Breast epithelium (tissue), 4 donors: ENCODE measurements at regions not wholly inside any gene's neighbourhood (a gene's known extent, or its start where the extent isn't known, plus 50 kb on each side); places are given as distances from the start of the nearest gene placed in this dataset.

Source experiments
- DNase-seq, 2 donors: peaks; one replicate each; pipeline ENCODE4 v3.0.0-alpha.2; 2019; ENCODE audit warnings: low spot score in 2 of 2
- H3K27ac ChIP-seq, 2 donors: fragments of 200-600 bp; sonication (generic) in 1 of 2; one replicate each; pipeline ENCODE4 v1.5.1; 2016 to 2019; ENCODE audit warnings: mild to moderate bottlenecking in 1 of 2
- H3K27me3 ChIP-seq, 2 donors: fragments of 200-600 bp; sonication (generic) in 1 of 2; one replicate each; pipeline versions ENCODE4 v1.5.1 to v1.6.0; 2017 to 2019; ENCODE audit warnings: control low read depth in 1 of 2, mild to moderate bottlenecking in 1 of 2
- H3K36me3 ChIP-seq: fragments of 200-600 bp; one replicate; pipeline ENCODE4 v1.5.1; 2019
- H3K4me1 ChIP-seq, 2 donors: fragments of 200-600 bp; sonication (generic); one replicate each; pipeline ENCODE4 v1.5.1; 2016 to 2019; ENCODE audit warnings: control low read depth in 1 of 2
- H3K4me3 ChIP-seq, 3 donors: fragments of 200-600 bp; sonication (generic); 1 replicate in 2 of 3; 2 replicates in 1 of 3; pipeline ENCODE4 v1.5.1; 2016 to 2019; ENCODE audit warnings: mild to moderate bottlenecking in 3 of 3, moderate library complexity in 2 of 3
- H3K9me3 ChIP-seq, 2 donors: fragments of 200-600 bp; sonication (generic) in 1 of 2; one replicate each; pipeline ENCODE4 v1.5.1; 2016 to 2019; ENCODE audit warnings: control low read depth in 1 of 2
- POLR2A ChIP-seq: fragments of 450-650 bp; IDR thresholded peaks from one replicate; pipeline ENCODE4 v1.6.1; 2016; ENCODE audit warnings: antibody characterized with exemption, mild to moderate bottlenecking, moderate library complexity
- POLR2AphosphoS5 ChIP-seq, 3 donors: sonication (generic); formaldehyde crosslinking; IDR thresholded peaks; one replicate each; pipeline ENCODE4 v1.6.1; 2017; ENCODE audit warnings: antibody characterized with exemption in 3 of 3
- intact Hi-C: fragments of 100-400 bp; cut with DNase I; formaldehyde crosslinking; loops from one replicate; pipeline ENCODE4 v1.15.1; 2023; ENCODE audit warnings: low total_unique reads
- TF ChIP-seq, protein P1 (sequence below), 3 donors: fragments of 450-650 bp; IDR thresholded peaks; one replicate each; pipeline ENCODE4 v1.5.1; 2016 to 2017; ENCODE audit warnings: antibody characterized with exemption in 3 of 3, mild to moderate bottlenecking in 3 of 3, moderate library complexity in 3 of 3

DNA sequence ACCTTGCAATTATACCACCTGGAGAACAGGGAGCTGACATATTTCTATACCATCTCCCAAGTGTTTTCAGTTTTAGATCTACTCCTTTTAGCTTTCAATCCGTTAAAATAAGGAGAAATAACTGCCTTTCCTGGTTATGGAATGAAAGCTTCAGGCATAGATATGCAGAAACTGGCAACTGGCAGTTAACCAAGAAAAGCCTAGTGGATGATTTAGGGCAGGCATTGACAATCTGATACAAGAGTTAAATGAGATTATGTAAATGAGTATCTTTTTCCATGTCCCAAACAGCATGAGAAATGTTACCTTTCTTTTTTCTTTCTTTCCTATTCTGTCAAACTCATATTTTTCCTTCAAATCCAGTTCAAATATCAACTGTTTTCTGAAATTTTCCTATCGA, 689.1 kb upstream of the DPPA4 start:
- no peak overlapping the region for H3K27ac ChIP-seq
- intact Hi-C loops, result no loop called here
- TF ChIP-seq POLR2AphosphoS5 (IDR thresholded peaks at IDR 0.05) (no peak), POLR2A (no peak)
- TF ChIP-seq, protein P1, sequence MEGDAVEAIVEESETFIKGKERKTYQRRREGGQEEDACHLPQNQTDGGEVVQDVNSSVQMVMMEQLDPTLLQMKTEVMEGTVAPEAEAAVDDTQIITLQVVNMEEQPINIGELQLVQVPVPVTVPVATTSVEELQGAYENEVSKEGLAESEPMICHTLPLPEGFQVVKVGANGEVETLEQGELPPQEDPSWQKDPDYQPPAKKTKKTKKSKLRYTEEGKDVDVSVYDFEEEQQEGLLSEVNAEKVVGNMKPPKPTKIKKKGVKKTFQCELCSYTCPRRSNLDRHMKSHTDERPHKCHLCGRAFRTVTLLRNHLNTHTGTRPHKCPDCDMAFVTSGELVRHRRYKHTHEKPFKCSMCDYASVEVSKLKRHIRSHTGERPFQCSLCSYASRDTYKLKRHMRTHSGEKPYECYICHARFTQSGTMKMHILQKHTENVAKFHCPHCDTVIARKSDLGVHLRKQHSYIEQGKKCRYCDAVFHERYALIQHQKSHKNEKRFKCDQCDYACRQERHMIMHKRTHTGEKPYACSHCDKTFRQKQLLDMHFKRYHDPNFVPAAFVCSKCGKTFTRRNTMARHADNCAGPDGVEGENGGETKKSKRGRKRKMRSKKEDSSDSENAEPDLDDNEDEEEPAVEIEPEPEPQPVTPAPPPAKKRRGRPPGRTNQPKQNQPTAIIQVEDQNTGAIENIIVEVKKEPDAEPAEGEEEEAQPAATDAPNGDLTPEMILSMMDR (IDR thresholded peaks at IDR 0.05), result no peak
- no peaks in the 10 kb centered on the region for H3K4me1 ChIP-seq
- H3K36me3 ChIP-seq, result no peaks in the 10 kb centered on the region
- DNase-seq, result no peak
- no peak overlapping the region for H3K4me3 ChIP-seq
- H3K27me3 ChIP-seq, result no peaks in the 10 kb centered on the region
- no peaks in the 10 kb centered on the region for H3K9me3 ChIP-seq

DNA sequence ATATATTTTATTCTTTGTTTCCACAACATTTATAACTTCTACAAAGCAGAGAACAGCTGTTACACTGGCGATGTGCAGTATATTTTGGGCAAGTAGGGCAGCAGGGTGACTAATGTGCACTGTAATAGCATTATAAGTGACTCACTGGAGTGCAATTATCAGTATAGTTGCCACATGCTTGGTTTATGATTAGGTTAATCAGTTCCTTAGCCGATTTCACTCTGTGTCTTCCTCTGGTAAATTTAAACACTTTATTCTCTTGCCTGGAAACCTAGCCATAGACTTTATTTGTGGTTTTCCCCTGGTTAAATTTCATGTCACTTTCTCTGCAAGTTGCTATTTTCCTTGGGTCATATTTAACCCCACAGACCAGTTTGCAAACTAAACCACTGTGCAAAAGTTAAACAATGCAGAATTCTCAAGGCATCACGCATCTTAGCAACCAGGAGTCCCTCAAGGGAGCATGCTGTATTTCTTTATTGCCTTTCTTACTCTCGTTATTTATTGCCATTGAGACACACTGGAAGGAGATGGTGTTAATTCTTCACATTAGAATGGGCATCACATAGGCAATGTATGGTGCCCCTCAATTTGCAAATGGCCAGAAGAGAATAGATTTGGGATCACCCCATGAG, 690.2 kb upstream of the DPPA4 start:
- DNase-seq, result no peak
- Histone ChIP-seq H3K4me3 (no peak overlapping the region), H3K4me1 (no peaks in the 10 kb centered on the region), H3K9me3 (no peaks in the 10 kb centered on the region), H3K27me3 (no peaks in the 10 kb centered on the region), H3K36me3 (no peaks in the 10 kb centered on the region), H3K27ac (no peak overlapping the region)
- TF ChIP-seq, protein P1 (IDR thresholded peaks at IDR 0.05), result no peak
- TF ChIP-seq POLR2A, result no peak
- no peak for TF ChIP-seq POLR2AphosphoS5 (IDR thresholded peaks at IDR 0.05)
- intact Hi-C loops, result no loop called here

- H3K4me3 ChIP-seq, result no peak overlapping the region
- no peaks in the 10 kb centered on the region for H3K4me1 ChIP-seq
- H3K36me3 ChIP-seq, result no peaks in the 10 kb centered on the region
- intact Hi-C loops, result no loop called here
- no peaks in the 10 kb centered on the region for H3K27me3 ChIP-seq
- H3K27ac ChIP-seq, result no peak overlapping the region
- no peak for DNase-seq
- no peaks in the 10 kb centered on the region for H3K9me3 ChIP-seq
- TF ChIP-seq POLR2A (no peak), POLR2AphosphoS5 (IDR thresholded peaks at IDR 0.05) (no peak)
- TF ChIP-seq, protein P1 (IDR thresholded peaks at IDR 0.05), result no peak
Measured at GRCh38 chr3:110031975-110032374, 694.6 kb upstream of the DPPA4 start.

DNA sequence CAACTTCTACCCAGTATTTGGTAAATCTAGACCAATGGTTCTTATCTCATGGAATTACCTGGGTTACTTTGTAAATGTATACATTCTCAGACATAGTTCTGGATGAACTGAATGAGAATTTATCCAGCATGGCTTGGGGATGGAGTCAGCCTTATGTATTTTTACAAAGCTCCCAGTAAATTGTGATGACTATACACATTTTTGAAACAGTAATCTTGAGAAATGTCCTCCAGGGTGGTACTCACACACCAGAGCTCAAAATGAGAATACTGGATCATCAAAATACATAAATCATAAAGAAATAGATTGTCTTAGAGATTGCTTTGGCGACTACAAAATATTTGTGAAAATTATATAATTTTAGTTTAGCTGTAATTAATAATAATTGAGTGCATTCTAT, 722.1 kb upstream of the DPPA4 start:
- TF ChIP-seq POLR2A (no peak), POLR2AphosphoS5 (IDR thresholded peaks at IDR 0.05) (no peak)
- TF ChIP-seq, protein P1 (IDR thresholded peaks at IDR 0.05), result no peak
- intact Hi-C loops, result no loop called here
- H3K36me3 ChIP-seq, result no peaks in the 10 kb centered on the region
- no peak for DNase-seq
- H3K9me3 ChIP-seq, result no peaks in the 10 kb centered on the region
- no peak overlapping the region for H3K4me3 ChIP-seq
- H3K4me1 ChIP-seq, result no peaks in the 10 kb centered on the region
- H3K27ac ChIP-seq, result no peak overlapping the region
- no peaks in the 10 kb centered on the region for H3K27me3 ChIP-seq

DNA sequence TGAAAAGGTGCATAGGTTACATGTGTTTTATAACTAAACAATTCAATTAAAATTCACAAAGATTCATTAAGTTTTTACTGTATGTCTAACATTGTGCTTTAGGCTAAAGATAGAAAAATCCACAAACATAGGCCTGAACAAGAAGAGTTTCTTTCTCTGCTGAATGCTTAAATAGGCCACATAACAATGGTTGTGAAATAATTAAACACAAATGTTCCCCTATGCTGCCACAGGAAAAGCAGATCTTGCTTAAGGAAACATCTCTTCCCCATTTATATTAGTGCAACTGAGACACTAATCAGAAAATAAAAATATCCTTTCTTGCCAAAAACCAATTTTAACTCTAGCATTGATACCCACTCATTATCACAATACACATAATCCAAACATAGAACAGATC, 725.4 kb upstream of the DPPA4 start:
- no peak overlapping the region for H3K4me3 ChIP-seq
- H3K27ac ChIP-seq, result no peak overlapping the region
- no peaks in the 10 kb centered on the region for H3K9me3 ChIP-seq
- no peak for DNase-seq
- no peaks in the 10 kb centered on the region for H3K27me3 ChIP-seq
- no peaks in the 10 kb centered on the region for H3K4me1 ChIP-seq
- H3K36me3 ChIP-seq, result no peaks in the 10 kb centered on the region
- intact Hi-C loops, result no loop called here
- TF ChIP-seq POLR2AphosphoS5 (IDR thresholded peaks at IDR 0.05) (no peak), POLR2A (no peak)
- TF ChIP-seq, protein P1 (IDR thresholded peaks at IDR 0.05), result no peak
